HG03469 (cell line): ENCODE measurements at regions not wholly inside any gene's neighbourhood (a gene's known extent, or its start where the extent isn't known, plus 50 kb on each side); places are given as distances from the start of the nearest gene placed in this dataset.

Experiments used
- ATAC-seq: cut with Tn5 transposase; IDR thresholded peaks from one replicate; pipeline ENCODE4 v1.9.1; 2021; ENCODE audit warnings: mild to moderate bottlenecking, moderate library complexity, moderate number of reproducible peaks; ENCODE audit not compliant: unreplicated experiment

GRCh38 chr15:52925130-52925529, 135.0 kb upstream of the ONECUT1 start:
- no peak for ATAC-seq

DNA sequence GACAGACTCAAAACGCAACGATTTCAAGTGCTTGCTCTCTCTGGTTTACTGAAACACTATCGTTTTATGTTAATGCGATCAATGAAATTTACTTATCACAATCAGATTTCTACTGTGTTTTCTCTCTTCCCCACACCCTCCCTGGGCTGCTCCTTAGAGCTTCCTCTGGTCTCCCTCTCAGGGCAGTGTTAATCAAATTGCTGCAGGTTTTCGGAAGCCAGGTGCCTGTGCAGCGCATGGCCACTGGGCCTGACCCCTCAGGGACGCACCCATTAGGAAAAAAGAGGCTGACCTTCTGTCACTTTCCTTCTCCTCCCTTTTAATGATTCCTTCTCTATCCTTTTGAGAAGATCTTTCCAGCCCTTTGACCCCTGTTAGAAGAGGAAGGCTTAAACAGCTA, 134.5 kb upstream of the ONECUT1 start:
- ATAC-seq, result no peak

DNA sequence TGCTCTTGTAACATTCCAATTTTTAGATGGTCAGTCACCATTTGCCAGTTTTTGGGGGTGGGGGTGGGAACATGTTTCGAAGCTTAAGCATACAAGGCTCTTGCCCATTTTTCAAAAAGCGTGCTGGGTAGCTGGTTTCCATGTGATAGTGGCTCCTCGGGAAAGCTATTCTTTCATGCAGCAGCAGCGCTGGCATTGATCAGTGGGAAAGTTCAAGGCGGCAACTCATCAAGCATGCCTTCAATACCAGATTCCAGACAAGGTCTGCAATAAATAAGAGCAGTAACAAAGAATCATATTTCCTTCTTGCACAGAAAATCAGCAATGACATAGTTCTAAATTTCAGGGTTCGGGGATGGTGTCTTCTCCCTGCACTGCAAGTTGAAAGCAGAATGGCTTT, 133.5 kb upstream of the ONECUT1 start:
- ATAC-seq, result no peak

- ATAC-seq, result no peak
Measured at GRCh38 chr15:52922871-52923270, 132.7 kb upstream of the ONECUT1 start.

DNA sequence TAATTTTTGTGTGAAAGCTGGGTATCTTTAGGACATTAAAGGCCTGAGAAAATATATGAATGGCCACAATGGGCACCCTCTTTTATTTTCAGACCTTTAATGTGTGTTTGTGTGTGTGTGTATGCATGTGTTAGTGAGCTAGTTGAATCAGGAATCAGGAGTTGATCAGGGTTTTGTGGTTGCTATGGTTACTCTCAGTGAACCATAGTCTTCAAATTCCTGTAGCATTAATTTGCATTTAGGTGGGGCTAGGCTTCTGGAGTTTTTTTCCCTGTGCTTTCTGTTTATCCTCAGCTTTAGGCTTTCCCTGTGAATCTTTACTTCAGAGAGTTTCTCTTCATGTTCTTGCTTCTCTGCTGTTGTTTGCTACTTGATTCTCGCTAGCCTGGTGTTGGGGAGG, 122.0 kb upstream of the ONECUT1 start:
- ATAC-seq, result no peak

- no peak for ATAC-seq
Measured at GRCh38 chr15:52893338-52893737, 103.2 kb upstream of the ONECUT1 start.

- ATAC-seq, result no peak
Measured at GRCh38 chr15:52879904-52880303, 89.8 kb upstream of the ONECUT1 start.

DNA sequence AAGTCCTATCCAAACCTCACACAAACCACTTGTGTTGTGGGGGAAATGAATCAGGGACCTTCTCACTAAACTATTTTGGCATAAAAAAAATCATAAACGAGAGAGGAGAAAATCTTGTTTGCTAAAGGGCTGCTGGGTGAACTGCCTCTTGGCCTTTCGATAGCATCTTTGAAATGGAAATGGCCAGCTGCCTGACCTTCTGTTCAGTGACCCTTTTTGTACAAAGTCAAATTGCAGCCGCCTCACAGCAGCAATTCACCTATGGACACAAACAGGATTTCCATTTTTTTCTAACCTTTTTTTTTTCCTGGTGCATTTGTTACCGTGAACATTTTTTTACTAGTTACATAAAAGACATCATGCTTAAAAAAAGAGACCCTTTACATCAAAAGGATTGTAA, 89.0 kb upstream of the ONECUT1 start:
- ATAC-seq, result no peak

DNA sequence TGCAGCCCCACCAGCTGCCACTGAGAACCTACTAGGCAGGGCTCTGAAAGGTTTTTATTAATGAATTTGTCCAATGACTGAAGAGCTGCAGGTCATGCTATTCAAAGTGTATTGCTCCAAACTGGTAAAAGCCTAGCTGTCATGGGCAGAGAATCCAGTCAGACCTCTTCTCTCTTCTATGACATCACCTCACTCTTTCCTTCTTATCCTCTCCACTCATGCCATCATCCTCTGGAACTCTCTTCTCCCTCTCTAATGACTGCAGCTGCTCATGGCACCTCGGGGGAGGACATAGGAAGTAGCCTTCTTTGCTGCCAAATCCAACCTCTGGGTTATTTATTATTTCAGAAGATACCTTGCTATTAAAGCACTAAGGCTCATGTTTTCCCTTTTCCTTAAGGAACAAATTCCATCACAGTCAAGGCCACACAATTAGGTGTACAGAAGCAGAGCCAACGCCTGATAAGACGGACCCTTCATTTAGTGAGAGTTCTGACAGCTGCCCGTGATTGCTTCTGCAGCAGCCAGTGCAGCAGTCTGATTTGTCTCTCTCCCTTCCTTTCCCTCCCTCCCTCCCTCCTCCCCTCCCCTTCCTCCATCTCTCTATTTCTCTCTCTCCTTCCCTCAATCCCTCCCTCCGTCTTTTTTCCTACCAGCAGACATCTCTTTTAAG, 87.0 kb upstream of the ONECUT1 start:
- ATAC-seq, result no peak

- no peak for ATAC-seq
Measured at GRCh38 chr15:52872036-52872818, 82.1 kb upstream of the ONECUT1 start.

DNA sequence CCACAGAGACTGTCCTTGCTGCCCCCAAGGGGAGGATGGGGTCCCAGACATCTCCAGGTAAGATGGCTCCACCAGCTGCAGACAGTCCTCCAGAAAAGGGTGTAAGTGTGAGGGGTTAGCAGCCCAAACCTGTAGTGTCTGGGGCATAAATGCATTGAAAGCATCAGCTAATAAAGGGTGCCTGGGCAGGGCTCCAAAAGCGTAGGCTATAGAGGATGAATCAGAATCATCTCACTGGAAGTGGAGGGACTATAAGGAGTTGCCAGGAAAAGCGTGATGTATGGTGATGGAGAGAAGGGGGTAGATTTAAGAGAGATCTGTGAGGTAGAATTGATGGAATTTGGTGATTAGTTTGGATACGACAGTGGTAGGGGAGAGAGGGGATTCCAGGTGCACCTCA, 79.9 kb upstream of the ONECUT1 start:
- no peak for ATAC-seq

GRCh38 chr15:52866698-52867097, 76.6 kb upstream of the ONECUT1 start:
- ATAC-seq, result no peak

DNA sequence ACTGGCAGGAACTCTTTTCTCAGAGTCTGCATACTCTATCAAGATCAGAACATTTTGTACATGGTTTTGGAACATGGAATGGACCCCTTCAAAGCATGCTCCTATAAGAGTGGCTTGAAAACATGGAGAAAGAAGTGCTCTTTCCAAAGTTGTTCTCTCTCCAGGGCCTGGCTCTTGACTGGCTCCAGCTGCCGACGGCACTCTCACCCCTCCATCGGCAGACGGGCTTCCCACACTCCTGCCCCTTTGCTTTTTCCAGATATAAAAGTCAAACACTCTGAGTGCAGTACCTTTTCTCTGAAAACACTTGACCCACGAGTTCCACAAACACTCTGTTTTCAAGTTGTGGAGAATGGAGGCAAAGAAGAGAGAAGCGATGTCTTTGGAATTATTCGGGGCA, 72.5 kb upstream of the ONECUT1 start:
- no peak for ATAC-seq

GRCh38 chr15:52858782-52859176, 68.6 kb upstream of the ONECUT1 start:
- ATAC-seq, result no peak

DNA sequence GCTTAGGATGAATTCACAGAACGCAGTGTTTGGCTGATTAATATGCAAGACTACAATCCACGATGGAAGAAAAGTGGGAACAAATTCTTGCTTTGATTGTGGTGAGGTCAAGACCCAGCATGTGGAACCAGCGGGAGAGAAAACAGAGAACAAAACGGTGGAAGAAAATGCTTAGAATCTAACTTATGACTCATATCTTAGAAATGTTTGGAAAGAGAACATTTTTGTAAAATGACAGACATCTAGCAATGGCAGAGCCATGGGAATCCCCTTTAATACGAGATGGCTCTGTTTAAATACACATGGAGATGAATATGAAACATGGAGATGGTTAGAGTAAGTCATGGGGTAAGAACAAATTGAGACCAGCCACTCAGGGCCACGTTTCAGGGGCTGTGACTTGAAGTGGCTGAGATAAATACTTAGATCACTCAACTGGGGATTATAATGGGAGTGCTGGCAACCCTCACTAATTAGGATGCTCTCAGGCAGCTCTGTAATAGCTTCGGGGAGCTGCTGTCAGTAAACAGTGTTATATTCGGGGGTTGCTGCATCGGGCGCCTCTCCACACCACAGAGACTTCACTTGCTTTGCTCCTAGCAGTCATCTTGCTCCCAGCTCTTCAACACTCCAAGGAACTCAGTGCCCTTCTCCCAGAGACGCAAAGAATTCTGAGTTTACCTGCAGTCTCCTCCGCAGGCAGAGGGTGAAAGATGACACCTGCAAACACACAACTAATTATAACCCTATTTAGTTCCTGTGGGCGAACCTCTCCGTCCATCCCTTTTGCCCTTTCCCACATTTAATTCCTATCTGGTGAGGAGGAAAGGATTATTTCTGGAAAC, 68.0 kb upstream of the ONECUT1 start:
- no peak for ATAC-seq

- ATAC-seq, result no peak
Measured at GRCh38 chr15:52857471-52857870, 67.3 kb upstream of the ONECUT1 start.

DNA sequence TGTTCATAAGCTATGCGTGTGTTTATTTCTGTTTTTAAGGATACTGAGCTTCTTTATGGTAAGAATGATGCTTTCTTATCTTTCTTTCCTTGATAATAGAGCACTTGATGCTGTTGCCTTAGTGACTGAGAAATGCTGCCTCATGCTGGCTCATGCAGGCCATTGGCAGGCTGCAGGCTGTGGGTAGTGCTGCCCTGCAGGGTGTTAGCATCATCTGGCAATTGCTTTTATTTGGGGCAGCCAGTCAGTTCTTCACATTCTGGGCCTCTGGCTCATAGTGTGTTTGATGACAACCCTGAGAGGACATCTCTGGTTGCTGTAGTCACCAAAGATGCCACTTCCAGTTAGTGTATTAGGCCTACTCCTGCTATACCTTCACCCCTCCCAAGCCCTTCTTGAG, 66.2 kb upstream of the ONECUT1 start:
- ATAC-seq, result no peak

- no peak for ATAC-seq
Measured at GRCh38 chr15:52855157-52855556, 65.0 kb upstream of the ONECUT1 start.

GRCh38 chr15:52844823-52845222, 54.7 kb upstream of the ONECUT1 start:
- ATAC-seq, result no peak
